MM.1S (cell line): ENCODE measurements at regions not wholly inside any gene's neighbourhood (a gene's known extent, or its start where the extent isn't known, plus 50 kb on each side); places are given as distances from the start of the nearest gene placed in this dataset.
"Not testable (repeated sequence)": the region's sequence is repeated elsewhere in the genome, so short reads cannot be mapped to it uniquely, and the experiment has no call there.

Experiments used
- DNase-seq: peaks from one replicate; pipeline ENCODE4 v3.0.0-alpha.2; 2015
- H2AFZ ChIP-seq: fragments of 300-600 bp; sonication (generic); 2 replicates; pipeline ENCODE4 v1.6.0; 2016; ENCODE audit warnings: antibody characterized with exemption, low read length
- H3F3A ChIP-seq: fragments of 300-600 bp; sonication (generic); 2 replicates; pipeline ENCODE4 v1.6.1; 2016; ENCODE audit warnings: mild to moderate bottlenecking, antibody characterized with exemption, low read length, moderate library complexity, mixed read lengths; ENCODE audit not compliant: insufficient read depth
- H3K27ac ChIP-seq: fragments of 300-600 bp; sonication (generic); 2 replicates; pipeline ENCODE4 v1.5.1; 2016; ENCODE audit warnings: mild to moderate bottlenecking, low read length
- H3K27me3 ChIP-seq: fragments of 300-600 bp; sonication (generic); replicated peaks from 2 replicates; pipeline ENCODE4 v1.6.0; 2016; ENCODE audit warnings: low read length; ENCODE audit not compliant: insufficient read depth
- H3K36me3 ChIP-seq: fragments of 300-600 bp; sonication (generic); replicated peaks from 2 replicates; pipeline ENCODE4 v1.6.1; 2016; ENCODE audit warnings: mild to moderate bottlenecking, low read length, mixed read lengths; ENCODE audit not compliant: insufficient read depth
- H3K4me1 ChIP-seq: fragments of 300-600 bp; sonication (generic); 2 replicates; pipeline ENCODE4 v1.6.1; 2016; ENCODE audit warnings: low read length, mixed read lengths
- H3K4me2 ChIP-seq: fragments of 300-600 bp; sonication (generic); 2 replicates; pipeline ENCODE4 v1.6.0; 2016; ENCODE audit warnings: low read depth, low read length
- H3K4me3 ChIP-seq: fragments of 300-600 bp; sonication (generic); 2 replicates; pipeline ENCODE4 v1.5.1; 2016; ENCODE audit warnings: low read length, mixed read lengths
- H3K79me2 ChIP-seq: fragments of 300-600 bp; sonication (generic); 2 replicates; pipeline ENCODE4 v1.6.1; 2016; ENCODE audit warnings: mixed run types, low read length, mixed read lengths
- H3K9ac ChIP-seq: fragments of 300-600 bp; sonication (generic); 2 replicates; pipeline ENCODE4 v1.6.1; 2016; ENCODE audit warnings: low read length, mixed read lengths
- H3K9me2 ChIP-seq: fragments of 300-600 bp; sonication (generic); replicated peaks from 2 replicates; pipeline ENCODE4 v1.6.1; 2016; ENCODE audit warnings: mild to moderate bottlenecking, low read length, mixed read lengths; ENCODE audit not compliant: insufficient read depth
- H3K9me3 ChIP-seq: fragments of 300-600 bp; sonication (generic); replicated peaks from 2 replicates; pipeline ENCODE4 v1.6.1; 2016; ENCODE audit warnings: mild to moderate bottlenecking, low read length, mixed read lengths; ENCODE audit not compliant: insufficient read depth
- H4K20me1 ChIP-seq: fragments of 300-600 bp; sonication (generic); 2 replicates; pipeline ENCODE4 v1.6.1; 2016; ENCODE audit warnings: mild to moderate bottlenecking, low read length, moderate library complexity, mixed read lengths; ENCODE audit not compliant: insufficient read depth
- CTCF ChIP-seq: fragments of 300-600 bp; sonication (generic); IDR thresholded peaks from 2 replicates; pipeline ENCODE4 v1.5.1; 2016; ENCODE audit warnings: antibody characterized with exemption, low read length, mixed read lengths
- EZH2 ChIP-seq: fragments of 300-600 bp; sonication (generic); optimal IDR thresholded peaks from 2 replicates; pipeline ENCODE3; 2017; ENCODE audit warnings: low read depth, mild to moderate bottlenecking, antibody characterized with exemption, low read length, mixed read lengths
- EZH2phosphoT487 ChIP-seq: fragments of 300-600 bp; sonication (generic); IDR thresholded peaks from 2 replicates; pipeline ENCODE4 v1.6.1; 2018; ENCODE audit warnings: antibody characterized with exemption, low read length

GRCh38 chr4:84219656-84220055 is 279.4 kb downstream of the NKX6-1 start:
- H4K20me1 ChIP-seq: no peaks in the 10 kb centered on the region
- H2AFZ ChIP-seq: no peak overlapping the region
- TF ChIP-seq CTCF (no peak), EZH2phosphoT487 (no peak), EZH2 (no peak)
- H3K4me3 ChIP-seq: no peak overlapping the region
- no peak overlapping the region for H3K4me2 ChIP-seq
- H3K9ac ChIP-seq: no peak overlapping the region
- no peaks in the 10 kb centered on the region for H3K4me1 ChIP-seq
- no peak overlapping the region for H3K27ac ChIP-seq
- no peak for DNase-seq
- no peaks in the 10 kb centered on the region for H3K9me3 ChIP-seq
- H3K27me3 ChIP-seq: no peaks in the 10 kb centered on the region
- no peaks in the 10 kb centered on the region for H3F3A ChIP-seq
- no peaks in the 10 kb centered on the region for H3K9me2 ChIP-seq
- H3K36me3 ChIP-seq: no peaks in the 10 kb centered on the region
- no peaks in the 10 kb centered on the region for H3K79me2 ChIP-seq

GRCh38 chr4:84218031-84218430 is 281.1 kb downstream of the NKX6-1 start:
- Histone ChIP-seq H3K9ac (no peak overlapping the region), H3K36me3 (no peaks in the 10 kb centered on the region), H2AFZ (no peak overlapping the region), H3K9me2 (no peaks in the 10 kb centered on the region), H3F3A (no peaks in the 10 kb centered on the region), H3K79me2 (no peaks in the 10 kb centered on the region), H4K20me1 (no peaks in the 10 kb centered on the region), H3K9me3 (no peaks in the 10 kb centered on the region), H3K4me3 (no peak overlapping the region), H3K27ac (no peak overlapping the region), H3K4me1 (no peaks in the 10 kb centered on the region), H3K4me2 (no peak overlapping the region), H3K27me3 (no peaks in the 10 kb centered on the region)
- no peak for DNase-seq
- TF ChIP-seq EZH2phosphoT487: no peak
- no peak for TF ChIP-seq CTCF
- no peak for TF ChIP-seq EZH2

GRCh38 chr4:84215217-84215616 is 283.9 kb downstream of the NKX6-1 start:
- H3K4me3 ChIP-seq: no peak overlapping the region
- H3K27ac ChIP-seq: no peak overlapping the region
- H3F3A ChIP-seq: no peaks in the 10 kb centered on the region
- no peaks in the 10 kb centered on the region for H3K9me3 ChIP-seq
- H2AFZ ChIP-seq: no peak overlapping the region
- no peaks in the 10 kb centered on the region for H3K27me3 ChIP-seq
- H3K36me3 ChIP-seq: no peaks in the 10 kb centered on the region
- no peak for DNase-seq
- no peaks in the 10 kb centered on the region for H3K9me2 ChIP-seq
- H3K79me2 ChIP-seq: no peaks in the 10 kb centered on the region
- no peaks in the 10 kb centered on the region for H4K20me1 ChIP-seq
- no peak overlapping the region for H3K4me2 ChIP-seq
- H3K4me1 ChIP-seq: no peaks in the 10 kb centered on the region
- no peak for TF ChIP-seq EZH2phosphoT487
- no peak for TF ChIP-seq CTCF
- TF ChIP-seq EZH2: no peak
- no peak overlapping the region for H3K9ac ChIP-seq

GRCh38 chr4:84206226-84206625 is 292.9 kb downstream of the NKX6-1 start:
- H3K4me3 ChIP-seq, H3K27ac ChIP-seq, H3K9ac ChIP-seq, H3K9me2 ChIP-seq, H3F3A ChIP-seq, H3K4me1 ChIP-seq, H3K9me3 ChIP-seq, H4K20me1 ChIP-seq, H3K4me2 ChIP-seq, H3K36me3 ChIP-seq, H3K27me3 ChIP-seq, DNase-seq, H3K79me2 ChIP-seq, H2AFZ ChIP-seq: not testable (repeated sequence)
